Esophagus squamous epithelium (tissue), 5 donors: ENCODE measurements at regions not wholly inside any gene's neighbourhood (a gene's known extent, or its start where the extent isn't known, plus 50 kb on each side); places are given as distances from the start of the nearest gene placed in this dataset.

Experiments used
- DNase-seq: peaks from one replicate; lab custom pipeline; 2025; lab: John Stamatoyannopoulos, UW
- H3K27ac ChIP-seq, 4 donors: fragments of 200-600 bp; sonication (generic); one replicate each; pipeline ENCODE4 v1.5.1; 2016 to 2019; ENCODE audit warnings: mild to moderate bottlenecking in 1 of 4
- H3K27me3 ChIP-seq, 4 donors: fragments of 200-600 bp; sonication (generic); 1 replicate in 3 of 4; 2 replicates in 1 of 4; pipeline versions ENCODE4 v1.5.1 to v1.6.0; 2017 to 2021; ENCODE audit warnings: antibody characterized with exemption in 1 of 4
- H3K36me3 ChIP-seq, 3 donors: fragments of 200-600 bp; sonication (generic); one replicate each; pipeline ENCODE4 v1.5.1; 2016 to 2019
- H3K4me1 ChIP-seq, 3 donors: fragments of 200-600 bp; sonication (generic); one replicate each; pipeline ENCODE4 v1.5.1; 2017 to 2019
- H3K4me3 ChIP-seq, 4 donors: fragments of 200-600 bp; sonication (generic); 1 replicate in 3 of 4; 2 replicates in 1 of 4; pipeline ENCODE4 v1.5.1; 2016 to 2019; ENCODE audit warnings: mild to moderate bottlenecking in 2 of 4, moderate library complexity in 1 of 4
- H3K9me3 ChIP-seq, 3 donors: fragments of 200-600 bp; sonication (generic); one replicate each; pipeline ENCODE4 v1.5.1; 2016 to 2019
- POLR2A ChIP-seq, 4 donors: fragments of 450-650 bp; IDR thresholded peaks; one replicate each; pipeline ENCODE4 v1.6.1; 2017; ENCODE audit warnings: antibody characterized with exemption in 4 of 4, mild to moderate bottlenecking in 4 of 4, moderate library complexity in 3 of 4
- WGBS, 2 donors: methylation state at CpG; one replicate each; pipeline ENCODE4 v1.1.5; 2018; 5-methylcytosine and 5-hydroxymethylcytosine counted together
- intact Hi-C: fragments of 100-400 bp; cut with DNase I; formaldehyde crosslinking; loops from one replicate; pipeline ENCODE4 v1.15.0; 2022
- TF ChIP-seq, protein P1 (sequence below), 6 experiments: fragments of 450-650 bp in 4 of 6; fragments of 200-600 bp in 2 of 6; sonication (generic) in 2 of 6; IDR thresholded peaks; one replicate each; pipeline ENCODE4 v1.5.1; 2016 to 2019; ENCODE audit warnings: antibody characterized with exemption in 6 of 6, mild to moderate bottlenecking in 4 of 6, moderate library complexity in 4 of 6
- donor health status: DM: yes; HTN: yes; CAD: no.

DNA sequence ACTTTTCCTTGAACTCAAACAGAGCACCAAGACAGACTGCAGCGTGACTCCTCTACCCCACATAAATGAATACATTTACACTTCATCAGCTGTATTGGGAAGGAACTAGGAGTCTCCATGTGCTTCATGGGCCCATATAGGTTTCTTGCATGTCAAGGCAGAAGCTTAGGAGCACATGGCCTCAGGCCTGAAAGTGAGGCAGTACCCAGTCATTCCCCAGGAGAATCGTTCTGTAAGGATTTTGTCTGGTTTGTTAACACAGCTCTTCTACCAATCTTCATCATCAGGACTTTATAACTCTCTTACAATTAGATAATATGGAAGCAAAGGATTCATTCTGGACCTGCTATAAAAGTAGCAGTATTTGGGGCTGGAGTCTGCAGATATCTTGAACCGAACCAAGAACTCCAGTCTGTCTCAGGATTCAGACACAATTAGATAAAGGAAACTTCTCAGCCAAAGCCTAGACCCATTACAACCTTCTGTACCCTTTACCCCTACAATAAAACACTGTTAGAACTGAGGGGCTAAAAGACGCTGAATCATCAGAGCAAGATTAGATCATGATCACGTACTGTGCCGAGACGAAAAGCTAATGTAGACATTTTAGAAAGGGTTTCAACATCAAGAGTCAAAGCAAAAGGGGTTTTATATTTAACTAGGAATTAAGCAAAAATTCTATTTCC is 385.5 kb upstream of the SLC30A5 start:
- WGBS, 2 donors = 79 to 88% methylated on average over 7 of the region's 7 CpGs

DNA sequence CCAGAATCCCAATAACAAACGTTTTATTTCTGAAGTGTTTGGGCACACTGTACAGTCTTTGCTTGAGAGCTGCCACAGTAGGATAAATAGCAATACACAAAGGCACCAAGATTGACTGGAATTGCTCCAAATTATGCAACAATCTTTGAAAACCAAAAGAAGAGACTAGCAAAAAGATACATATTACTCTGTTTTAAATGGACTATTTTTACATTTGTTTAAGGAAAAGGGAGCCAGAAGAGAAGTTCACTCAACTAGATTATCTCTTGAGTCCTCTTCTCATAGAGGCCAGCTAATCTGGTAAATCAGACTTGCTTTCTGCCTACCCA is 385.0 kb upstream of the SLC30A5 start:
- WGBS, 2 donors = 32 to 36% methylated on average over 1 of the region's 1 CpG
- intact Hi-C loops = no loop called here
- DNase-seq = no peak
- no peaks in the 10 kb centered on the region for H3K27me3 ChIP-seq
- no peak for TF ChIP-seq POLR2A (IDR thresholded peaks at IDR 0.05)
- TF ChIP-seq, protein P1, sequence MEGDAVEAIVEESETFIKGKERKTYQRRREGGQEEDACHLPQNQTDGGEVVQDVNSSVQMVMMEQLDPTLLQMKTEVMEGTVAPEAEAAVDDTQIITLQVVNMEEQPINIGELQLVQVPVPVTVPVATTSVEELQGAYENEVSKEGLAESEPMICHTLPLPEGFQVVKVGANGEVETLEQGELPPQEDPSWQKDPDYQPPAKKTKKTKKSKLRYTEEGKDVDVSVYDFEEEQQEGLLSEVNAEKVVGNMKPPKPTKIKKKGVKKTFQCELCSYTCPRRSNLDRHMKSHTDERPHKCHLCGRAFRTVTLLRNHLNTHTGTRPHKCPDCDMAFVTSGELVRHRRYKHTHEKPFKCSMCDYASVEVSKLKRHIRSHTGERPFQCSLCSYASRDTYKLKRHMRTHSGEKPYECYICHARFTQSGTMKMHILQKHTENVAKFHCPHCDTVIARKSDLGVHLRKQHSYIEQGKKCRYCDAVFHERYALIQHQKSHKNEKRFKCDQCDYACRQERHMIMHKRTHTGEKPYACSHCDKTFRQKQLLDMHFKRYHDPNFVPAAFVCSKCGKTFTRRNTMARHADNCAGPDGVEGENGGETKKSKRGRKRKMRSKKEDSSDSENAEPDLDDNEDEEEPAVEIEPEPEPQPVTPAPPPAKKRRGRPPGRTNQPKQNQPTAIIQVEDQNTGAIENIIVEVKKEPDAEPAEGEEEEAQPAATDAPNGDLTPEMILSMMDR (IDR thresholded peaks at IDR 0.05) = no peak
- H3K27ac ChIP-seq = no peak overlapping the region
- H3K4me1 ChIP-seq = peaks cover 0 to 11% (median 0%) of the 10 kb centered on the region in 3 donors
- H3K9me3 ChIP-seq = no peaks in the 10 kb centered on the region
- H3K4me3 ChIP-seq = no peak overlapping the region
- H3K36me3 ChIP-seq = no peaks in the 10 kb centered on the region

More for the DNA sequence above, 385.5 kb upstream of the SLC30A5 start:
- H3K4me1 ChIP-seq = peaks cover 0 to 11% (median 0%) of the 10 kb centered on the region in 3 donors
- DNase-seq = no peak
- no peak for TF ChIP-seq POLR2A (IDR thresholded peaks at IDR 0.05)
- TF ChIP-seq, protein P1 (IDR thresholded peaks at IDR 0.05) = no peak
- H3K4me3 ChIP-seq = no peak overlapping the region
- no peaks in the 10 kb centered on the region for H3K27me3 ChIP-seq
- no peak overlapping the region for H3K27ac ChIP-seq
- no peaks in the 10 kb centered on the region for H3K36me3 ChIP-seq
- H3K9me3 ChIP-seq = no peaks in the 10 kb centered on the region
- intact Hi-C loops = no loop called here

DNA sequence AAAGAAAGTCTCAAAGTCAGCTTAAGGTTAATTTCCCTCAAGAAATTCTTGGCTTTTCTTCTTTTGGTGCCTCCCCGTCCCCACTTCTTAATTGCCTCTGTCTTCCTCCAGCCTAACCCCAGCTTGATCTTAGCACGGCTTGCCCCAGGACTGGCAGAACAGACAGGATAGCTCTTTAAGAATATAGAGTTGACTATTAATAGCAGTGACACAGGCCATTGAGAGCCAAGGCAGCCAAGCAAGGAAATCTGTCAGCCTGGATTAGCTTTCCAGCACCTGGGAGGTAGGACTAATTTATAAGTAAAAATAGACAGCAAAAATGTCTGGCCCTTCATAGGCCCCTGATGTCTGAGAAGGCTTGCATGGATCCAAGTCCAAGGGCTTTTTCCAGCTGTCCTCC is 384.6 kb upstream of the SLC30A5 start:
- 59 to 83% methylated on average over 2 of the region's 2 CpGs for WGBS, 2 donors
- TF ChIP-seq, protein P1 (IDR thresholded peaks at IDR 0.05) = no peak
- TF ChIP-seq POLR2A (IDR thresholded peaks at IDR 0.05) = no peak
- Histone ChIP-seq H3K4me3 (no peak overlapping the region), H3K36me3 (no peaks in the 10 kb centered on the region), H3K4me1 (peaks cover 0 to 11% (median 0%) of the 10 kb centered on the region in 3 donors), H3K27ac (no peak overlapping the region), H3K9me3 (no peaks in the 10 kb centered on the region), H3K27me3 (no peaks in the 10 kb centered on the region)
- DNase-seq = no peak
- intact Hi-C loops = no loop called here

DNA sequence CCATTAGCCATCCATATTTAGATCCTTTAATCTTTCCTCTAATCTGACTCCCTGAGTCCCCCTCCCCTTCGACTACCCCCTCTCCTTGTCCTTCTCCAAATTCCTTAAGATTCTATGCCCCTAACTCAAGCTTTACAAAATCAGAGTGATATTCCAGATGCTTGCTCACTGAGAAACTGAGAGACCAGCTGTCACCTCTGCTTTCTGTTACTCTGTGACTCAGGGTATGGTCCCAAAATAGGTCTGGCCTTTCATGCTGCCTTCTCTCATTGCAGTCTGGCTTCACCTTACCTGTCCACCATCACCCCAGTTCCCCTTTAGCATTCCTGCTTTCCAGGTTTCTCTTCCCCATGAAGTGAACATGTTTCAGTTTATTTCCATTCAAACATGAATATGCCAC is 383.3 kb upstream of the SLC30A5 start:
- H3K4me3 ChIP-seq = no peak overlapping the region
- H3K36me3 ChIP-seq = no peaks in the 10 kb centered on the region
- H3K27me3 ChIP-seq = no peaks in the 10 kb centered on the region
- WGBS, 2 donors = 62 to 65% methylated on average over 1 of the region's 1 CpG
- DNase-seq = no peak
- peaks cover 0 to 11% (median 0%) of the 10 kb centered on the region in 3 donors for H3K4me1 ChIP-seq
- TF ChIP-seq, protein P1 (IDR thresholded peaks at IDR 0.05) = no peak
- no peak for TF ChIP-seq POLR2A (IDR thresholded peaks at IDR 0.05)
- no peaks in the 10 kb centered on the region for H3K9me3 ChIP-seq
- intact Hi-C loops = no loop called here
- H3K27ac ChIP-seq = no peak overlapping the region

DNA sequence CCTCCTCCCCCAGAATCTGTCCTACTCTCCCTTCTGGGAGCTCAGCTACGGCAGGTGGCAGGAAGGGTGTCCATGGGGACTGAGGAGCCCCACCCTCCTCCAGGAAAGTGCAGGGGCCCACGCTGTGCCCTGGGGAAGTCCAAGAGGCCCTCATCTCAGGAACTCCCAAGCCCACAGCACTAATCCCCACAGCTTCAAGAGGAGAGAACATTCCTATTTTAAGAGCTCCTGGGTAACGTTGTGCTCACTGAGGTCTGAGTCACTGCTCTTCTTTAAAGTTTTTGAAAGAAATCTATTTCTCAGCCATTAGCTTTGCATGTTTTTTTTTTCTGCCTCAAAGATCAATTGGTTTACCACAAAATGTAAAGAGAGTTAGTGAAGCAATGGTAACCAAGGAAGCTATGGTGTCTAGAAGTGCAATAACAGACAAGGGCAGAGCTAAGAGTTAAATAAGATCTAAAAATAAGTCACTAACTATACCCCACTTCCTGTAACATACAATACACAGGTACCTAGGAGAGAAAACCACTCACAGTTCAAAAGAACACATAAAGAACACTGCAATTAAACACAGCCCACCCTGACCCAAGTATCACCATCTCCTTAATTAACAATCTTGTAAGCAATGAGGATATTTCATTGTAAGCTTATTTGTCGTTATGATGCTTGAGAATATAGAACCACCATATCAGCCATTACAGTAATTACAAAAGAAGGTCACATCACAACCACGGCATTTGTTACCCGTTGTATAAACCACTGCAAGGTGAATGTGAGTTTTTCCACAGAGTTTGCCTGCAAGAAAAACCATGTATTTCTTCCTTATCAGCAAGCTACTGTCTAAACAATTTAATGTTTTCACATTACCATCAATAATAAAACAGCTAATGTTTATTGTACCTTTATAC is 382.3 kb upstream of the SLC30A5 start:
- Histone ChIP-seq H3K4me1 (peaks cover 0 to 11% (median 0%) of the 10 kb centered on the region in 3 donors), H3K27me3 (no peaks in the 10 kb centered on the region), H3K4me3 (no peak overlapping the region), H3K36me3 (no peaks in the 10 kb centered on the region), H3K27ac (no peak overlapping the region), H3K9me3 (no peaks in the 10 kb centered on the region)
- WGBS, 2 donors = 64 to 73% methylated on average over 4 to 5 of the region's 6 CpGs
- no peak for DNase-seq
- TF ChIP-seq POLR2A (IDR thresholded peaks at IDR 0.05) = no peak
- TF ChIP-seq, protein P1 (IDR thresholded peaks at IDR 0.05) = no peak
- intact Hi-C loops = no loop called here
